ENCODE measurements at regions not wholly inside any gene's neighbourhood (a gene's known extent, or its start where the extent isn't known, plus 50 kb on each side); places are given as distances from the start of the nearest gene placed in this dataset.
"Not testable (repeated sequence)": the region's sequence is repeated elsewhere in the genome, so short reads cannot be mapped to it uniquely, and the experiment has no call there.

GRCh38 chr17:71516149-71516548 lies 604.7 kb upstream of the SOX9 start:
- peak; percentile 5 for DNase-seq

GRCh38 chr17:71519285-71519684 lies 601.5 kb upstream of the SOX9 start:
- no peak for DNase-seq

- DNase-seq = no peak
These were observed 599.1 kb upstream of the SOX9 start for GRCh38 chr17:71521724-71522123.

- no peak for DNase-seq
These were observed 598.4 kb upstream of the SOX9 start for GRCh38 chr17:71522383-71522782.

- no peak for DNase-seq
These were observed 593.5 kb upstream of the SOX9 start for GRCh38 chr17:71527311-71527710.

GRCh38 chr17:71528210-71528609 lies 592.6 kb upstream of the SOX9 start:
- no peak for DNase-seq

- DNase-seq = no peak
These were observed 590.6 kb upstream of the SOX9 start for GRCh38 chr17:71530248-71530647.

- no peak for DNase-seq
These were observed 585.5 kb upstream of the SOX9 start for GRCh38 chr17:71535321-71535720.

GRCh38 chr17:71546419-71546818 lies 574.4 kb upstream of the SOX9 start:
- no peak for DNase-seq

GRCh38 chr17:71547904-71548303 lies 572.9 kb upstream of the SOX9 start:
- no peak for DNase-seq

- DNase-seq = no peak
These were observed 572.2 kb upstream of the SOX9 start for GRCh38 chr17:71548540-71549190.

GRCh38 chr17:71550675-71551074 lies 570.1 kb upstream of the SOX9 start:
- no peak for DNase-seq

GRCh38 chr17:71553381-71553780 lies 567.4 kb upstream of the SOX9 start:
- DNase-seq = no peak

- no peak for DNase-seq
These were observed 561.9 kb upstream of the SOX9 start for GRCh38 chr17:71558901-71559300.

- no peak for DNase-seq
These were observed 548.5 kb upstream of the SOX9 start for GRCh38 chr17:71572343-71572742.

- DNase-seq = no peak
These were observed 542.4 kb upstream of the SOX9 start for GRCh38 chr17:71578446-71578845.

- DNase-seq = no peak
These were observed 540.6 kb upstream of the SOX9 start for GRCh38 chr17:71580220-71580619.

- no peak for DNase-seq
These were observed 535.3 kb upstream of the SOX9 start for GRCh38 chr17:71585540-71585939.

GRCh38 chr17:71592431-71592830 lies 528.4 kb upstream of the SOX9 start:
- no peak for DNase-seq

GRCh38 chr17:71593078-71593477 lies 527.7 kb upstream of the SOX9 start:
- DNase-seq = no peak

- not testable (repeated sequence) for DNase-seq
These were observed 521.2 kb upstream of the SOX9 start for GRCh38 chr17:71599583-71599982.

- DNase-seq = no peak
These were observed 520.6 kb upstream of the SOX9 start for GRCh38 chr17:71600137-71600789.

GRCh38 chr17:71601894-71602504 lies 518.8 kb upstream of the SOX9 start:
- DNase-seq = no peak

- DNase-seq = no peak
These were observed 506.8 kb upstream of the SOX9 start for GRCh38 chr17:71613996-71614395.

- no peak for DNase-seq
These were observed 505.0 kb upstream of the SOX9 start for GRCh38 chr17:71615820-71616219.

Measured in NCI-H2029 (cell line).